ENCODE measurements at regions not wholly inside any gene's neighbourhood (a gene's known extent, or its start where the extent isn't known, plus 50 kb on each side); places are given as distances from the start of the nearest gene placed in this dataset.
"Not testable (repeated sequence)": the region's sequence is repeated elsewhere in the genome, so short reads cannot be mapped to it uniquely, and the experiment has no call there.

DNA sequence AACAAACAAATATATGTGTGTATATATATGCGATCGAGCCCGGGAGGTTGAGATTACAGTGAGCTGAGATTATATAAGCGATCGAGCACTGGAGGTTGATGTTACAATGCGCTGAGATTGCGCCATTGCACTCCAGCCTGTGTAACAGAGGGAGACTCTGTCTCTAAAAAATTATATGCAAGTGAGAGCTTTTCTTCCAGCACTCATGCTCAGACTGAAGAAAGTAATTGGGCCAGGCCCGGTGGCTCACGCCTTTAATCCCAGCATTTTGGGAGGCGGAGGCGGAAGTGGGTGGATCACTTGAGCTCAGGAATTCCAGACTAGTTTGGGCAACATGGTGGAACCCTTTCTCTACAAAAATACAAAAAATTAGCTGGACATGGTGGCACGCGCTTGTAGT lies 93.2 kb upstream of the OR4F16 start:
- H3K23me2 ChIP-seq (ENCODE audit: low read depth, low read length); H2BK5ac ChIP-seq (ENCODE audit: low read depth, low read length); H3K27me3 ChIP-seq (replicated peaks in 1 of 4; ENCODE audit: control insufficient read depth in 3 of 4, extremely low read depth in 1 of 4, insufficient read depth in 3 of 4, low read length in 3 of 4); H3K36me3 ChIP-seq (ENCODE audit: control insufficient read depth in 2 of 4, insufficient read depth in 4 of 4, low read length in 3 of 4); H4K5ac ChIP-seq (ENCODE audit: insufficient read length, low read depth, low read length); H3K27ac ChIP-seq (ENCODE audit: low read depth, low read length); H4K8ac ChIP-seq (ENCODE audit: extremely low read depth, insufficient read depth, low read length); H3K9ac ChIP-seq (replicated peaks in 1 of 4; ENCODE audit: extremely low read depth in 1 of 4, low read depth in 3 of 4, low read length in 3 of 4); H3K4me1 ChIP-seq (replicated peaks in 1 of 4; ENCODE audit: control insufficient read depth in 3 of 4, insufficient read depth in 4 of 4, low read length in 3 of 4); H3K79me2 ChIP-seq (ENCODE audit: control insufficient read depth in 1 of 2, insufficient read depth in 2 of 2, low read length in 2 of 2); H3K14ac ChIP-seq (ENCODE audit: insufficient read length); H3K23ac ChIP-seq (ENCODE audit: insufficient read length); H4K91ac ChIP-seq (replicated peaks; ENCODE audit: insufficient read length, low read length); H2AFZ ChIP-seq (ENCODE audit: low read length); H3K9me3 ChIP-seq (ENCODE audit: insufficient read depth in 2 of 2, low read depth in 1 of 2, low read length in 1 of 2); H3K79me1 ChIP-seq (ENCODE audit: low read depth, low read length); H2AK5ac ChIP-seq (ENCODE audit: low read depth, low read length); DNase-seq (ENCODE audit: low read depth in 1 of 2, low spot score in 2 of 2); FAIRE-seq; H2BK120ac ChIP-seq (replicated peaks; ENCODE audit: low read depth, low read length); POLR2A ChIA-PET (ENCODE audit: partially characterized antibody); H3K56ac ChIP-seq (replicated peaks; ENCODE audit: insufficient read length, low read depth, low read length); H2BK12ac ChIP-seq (ENCODE audit: low read depth, low read length); H3K18ac ChIP-seq (ENCODE audit: extremely low read depth, low read length); H4K20me1 ChIP-seq (replicated peaks in 1 of 2; ENCODE audit: control insufficient read depth in 1 of 2, insufficient read depth in 2 of 2, low read length in 2 of 2); H2BK20ac ChIP-seq (ENCODE audit: low read length); H3K4ac ChIP-seq (replicated peaks; ENCODE audit: insufficient read length, low read depth, low read length); H2BK15ac ChIP-seq (ENCODE audit: low read length): not testable (repeated sequence)
- CTCF ChIA-PET (ENCODE audit: partially characterized antibody), result interaction anchor here (0.7 to 1.3 kb wide), 3 partner anchors 75 to 161 kb away, joined by 3 to 4 read pairs (median 3); no protein-coding TSS in a partner anchor
- H3K4me2 ChIP-seq (ENCODE audit: insufficient read depth in 1 of 2, low read depth in 2 of 2, low read length in 2 of 2), result peak overlapping the region; percentile 37 to 51
- 90% methylated on average over 12 of the region's 13 CpGs; no CpG with 5 or more reads in 1 of the 2 experiments for WGBS, 2 experiments (ENCODE audit: extremely low coverage in 1 of 2, insufficient coverage in 1 of 2, insufficient read length in 1 of 2, insufficient replicate concordance in 2 of 2, low coverage in 1 of 2, low lambda C conversion rate in 2 of 2, missing lambda C conversion rate in 1 of 2)
- H3K4me3 ChIP-seq (ENCODE audit: extremely low read depth in 1 of 4, insufficient read depth in 2 of 4, low read depth in 3 of 4, low read length in 4 of 4), result peak overlapping the region in 2 of 4 experiments; percentile 63 to 74; a peak in 3 of 8 replicates

Measured in H1 (cell line).